ENCODE measurements at regions not wholly inside any gene's neighbourhood (a gene's known extent, or its start where the extent isn't known, plus 50 kb on each side); places are given as distances from the start of the nearest gene placed in this dataset.

GRCh38 chr13:79668201-79668752 is 187.3 kb downstream of the NDFIP2 start:
- DNase-seq (ENCODE audit: low read depth) = no peak

- DNase-seq (ENCODE audit: low read depth) = no peak
These were observed 186.8 kb downstream of the NDFIP2 start for GRCh38 chr13:79667771-79668170.

GRCh38 chr13:79663977-79664636 is 183.2 kb downstream of the NDFIP2 start:
- no peak for DNase-seq (ENCODE audit: low read depth)

GRCh38 chr13:79663435-79663834 is 182.5 kb downstream of the NDFIP2 start:
- DNase-seq (ENCODE audit: low read depth) = no peak

- DNase-seq (ENCODE audit: low read depth) = no peak
These were observed 181.9 kb downstream of the NDFIP2 start for GRCh38 chr13:79662882-79663281.

GRCh38 chr13:79660361-79660760 is 179.4 kb downstream of the NDFIP2 start:
- DNase-seq (ENCODE audit: low read depth) = no peak

- peak; percentile 84 for DNase-seq (ENCODE audit: low read depth)
These were observed 178.2 kb downstream of the NDFIP2 start for GRCh38 chr13:79659121-79659521.

GRCh38 chr13:79658333-79658975 is 177.5 kb downstream of the NDFIP2 start:
- DNase-seq (ENCODE audit: low read depth) = no peak

GRCh38 chr13:79655509-79655908 is 174.6 kb downstream of the NDFIP2 start:
- no peak for DNase-seq (ENCODE audit: low read depth)

GRCh38 chr13:79654520-79654919 is 173.6 kb downstream of the NDFIP2 start:
- DNase-seq (ENCODE audit: low read depth) = no peak

GRCh38 chr13:79650688-79651087 is 169.7 kb downstream of the NDFIP2 start:
- DNase-seq (ENCODE audit: low read depth) = no peak

GRCh38 chr13:79648191-79648590 is 167.2 kb downstream of the NDFIP2 start:
- no peak for DNase-seq (ENCODE audit: low read depth)

GRCh38 chr13:79647533-79647932 is 166.6 kb downstream of the NDFIP2 start:
- no peak for DNase-seq (ENCODE audit: low read depth)

- DNase-seq (ENCODE audit: low read depth) = no peak
These were observed 165.9 kb downstream of the NDFIP2 start for GRCh38 chr13:79646880-79647279.

- DNase-seq (ENCODE audit: low read depth) = no peak
These were observed 164.6 kb downstream of the NDFIP2 start for GRCh38 chr13:79645569-79645968.

GRCh38 chr13:79642596-79642995 is 161.6 kb downstream of the NDFIP2 start:
- DNase-seq (ENCODE audit: low read depth) = no peak

GRCh38 chr13:79637133-79637763 is 156.3 kb downstream of the NDFIP2 start:
- no peak for DNase-seq (ENCODE audit: low read depth)

- DNase-seq (ENCODE audit: low read depth) = no peak
These were observed 150.2 kb downstream of the NDFIP2 start for GRCh38 chr13:79631051-79631659.

- DNase-seq (ENCODE audit: low read depth) = no peak
These were observed 147.5 kb downstream of the NDFIP2 start for GRCh38 chr13:79628463-79628862.

- DNase-seq (ENCODE audit: low read depth) = no peak
These were observed 146.0 kb downstream of the NDFIP2 start for GRCh38 chr13:79626924-79627323.

- no peak for DNase-seq (ENCODE audit: low read depth)
These were observed 144.6 kb downstream of the NDFIP2 start for GRCh38 chr13:79625517-79625916.

GRCh38 chr13:79621902-79622301 is 140.9 kb downstream of the NDFIP2 start:
- DNase-seq (ENCODE audit: low read depth) = no peak

All from forelimb muscle (tissue), 1 donor.